Spleen (tissue), 7 donors: ENCODE measurements at regions not wholly inside any gene's neighbourhood (a gene's known extent, or its start where the extent isn't known, plus 50 kb on each side); places are given as distances from the start of the nearest gene placed in this dataset.

Source experiments
- CTCF ChIP-seq, 11 experiments: fragments of 200-600 bp in 7 of 11; fragments of 450-650 bp in 4 of 11; sonication (generic) in 4 of 11; IDR thresholded peaks in 8 of 11; conservative IDR thresholded peaks in 3 of 11; 1 replicate in 7 of 11; 2 replicates in 4 of 11; pipeline versions ENCODE4 v1.4.0 to v1.8.0; 2016 to 2021; ENCODE audit warnings: antibody characterized with exemption in 11 of 11, inconsistent platforms in 4 of 11, mild to moderate bottlenecking in 1 of 11
- POLR2A ChIP-seq, 3 donors: fragments of 450-650 bp; IDR thresholded peaks; one replicate each; pipeline ENCODE4 v1.5.1; 2017; ENCODE audit warnings: antibody characterized with exemption in 3 of 3, mild to moderate bottlenecking in 1 of 3
- donor health status: DM: no; HTN: no; CAD: no; lungs with moderate emphysema.
- donor health status: DM: no; HTN: no; CAD: no.
- donor health status: DM: no; HTN: no; CAD: no.

GRCh38 chr1:116195077-116195868 is 84.1 kb downstream of the MAB21L3 start:
- TF ChIP-seq POLR2A (IDR thresholded peaks at IDR 0.05) (no peak), CTCF (IDR thresholded peaks at IDR 0.05 in 8 of 11, conservative IDR thresholded peaks at IDR 0.05 in 3 of 11) (no peak)
